Erythroblast (primary cell): ENCODE measurements at regions not wholly inside any gene's neighbourhood (a gene's known extent, or its start where the extent isn't known, plus 50 kb on each side); places are given as distances from the start of the nearest gene placed in this dataset.

Experiments used
- GATA1 ChIP-seq: IDR thresholded peaks from 2 replicates; pipeline ENCODE4 v1.6.1; 2011; ENCODE audit warnings: low read depth, mild to moderate bottlenecking, control low read depth, low read length, moderate library complexity
- POLR2A ChIP-seq: IDR thresholded peaks from 2 replicates; pipeline ENCODE4 v1.6.1; 2011; ENCODE audit warnings: mild to moderate bottlenecking, low read length

DNA sequence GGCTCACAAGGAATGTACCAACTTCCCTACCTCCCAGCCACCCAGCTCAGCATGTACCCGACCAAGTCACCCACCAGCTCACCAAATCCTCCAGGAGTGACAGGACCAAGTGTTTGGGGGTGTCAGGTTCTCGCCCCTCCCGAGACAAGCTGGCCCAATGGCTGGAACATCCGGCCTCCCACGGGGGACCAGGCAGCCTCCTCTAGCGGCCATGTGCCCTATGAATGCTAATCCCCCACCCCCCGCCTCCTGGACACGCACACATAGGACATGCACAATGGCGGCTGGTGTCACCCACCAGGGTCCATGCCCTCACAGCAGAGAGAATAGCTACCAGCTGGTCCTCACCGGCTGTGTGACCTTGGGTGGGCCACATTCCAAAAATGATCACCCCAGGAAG is 151.0 kb downstream of the MN1 start:
- TF ChIP-seq POLR2A: no peak
- TF ChIP-seq GATA1: no peak
